Heart right ventricle (tissue), 16 donors: ENCODE measurements at regions not wholly inside any gene's neighbourhood (a gene's known extent, or its start where the extent isn't known, plus 50 kb on each side); places are given as distances from the start of the nearest gene placed in this dataset.

Experiments used
- ATAC-seq, 8 donors: fragments of 200-7000 bp; cut with Tn5 transposase; one replicate each; pipeline ENCODE4 v1.9.1; 2020; ENCODE audit warnings: mild to moderate bottlenecking in 8 of 8, moderate library complexity in 8 of 8, moderate number of reproducible peaks in 1 of 8
- DNase-seq, 2 donors: peaks; one replicate each; pipeline ENCODE4 v3.0.0-alpha.2; 2020
- H3K27ac ChIP-seq, 10 donors: fragments of 200-600 bp; sonication (generic) in 2 of 10; one replicate each; pipeline versions ENCODE4 v1.5.0 to v1.8.0; 2020 to 2022; ENCODE audit warnings: mild to moderate bottlenecking in 3 of 10
- H3K27me3 ChIP-seq, 7 donors: fragments of 200-600 bp; one replicate each; pipeline ENCODE4 v1.8.0; 2021 to 2022; ENCODE audit warnings: mild to moderate bottlenecking in 2 of 7
- H3K36me3 ChIP-seq, 9 donors: fragments of 200-600 bp; sonication (generic) in 1 of 9; one replicate each; pipeline versions ENCODE4 v1.5.0 to v1.8.0; 2020 to 2022; ENCODE audit warnings: mild to moderate bottlenecking in 2 of 9
- H3K4me1 ChIP-seq, 9 donors: fragments of 200-600 bp; sonication (generic) in 1 of 9; one replicate each; pipeline versions ENCODE4 v1.5.0 to v1.8.0; 2020 to 2022; ENCODE audit warnings: mild to moderate bottlenecking in 4 of 9
- H3K4me3 ChIP-seq, 10 donors: fragments of 200-600 bp; sonication (generic) in 2 of 10; one replicate each; pipeline versions ENCODE4 v1.5.0 to v1.8.0; 2020 to 2022; ENCODE audit warnings: mild to moderate bottlenecking in 7 of 10, moderate library complexity in 2 of 10
- H3K9me3 ChIP-seq, 11 donors: fragments of 200-600 bp in 10 of 11; sonication (generic) in 2 of 11; one replicate each; pipeline versions ENCODE4 v1.5.0 to v1.8.0; 2013 to 2022; ENCODE audit warnings: mild to moderate bottlenecking in 2 of 11, control low read depth in 1 of 11, moderate library complexity in 1 of 11
- WGBS, 2 donors: extraction: QIAGEN DNeasy Blood & Tissue Kit; methylation state at CpG; one replicate each; pipeline ENCODE4 v1.1.7; 2013; ENCODE audit warnings: inconsistent platforms in 1 of 2; 5-methylcytosine and 5-hydroxymethylcytosine counted together
- intact Hi-C, 10 donors: fragments of 100-400 bp; cut with DNase I; formaldehyde crosslinking; loops; one replicate each; pipeline versions ENCODE4 v1.11.1 to v1.14.2; 2022
- TF ChIP-seq, protein P1 (sequence below), 9 donors: fragments of 200-600 bp; sonication (generic) in 2 of 9; IDR thresholded peaks; one replicate each; pipeline versions ENCODE4 v1.5.0 to v1.8.0; 2021 to 2022; ENCODE audit warnings: antibody characterized with exemption in 9 of 9, mild to moderate bottlenecking in 5 of 9, moderate library complexity in 1 of 9
- donor health status: Arrhythmogenic right ventricular cardiomyopathy.
- donor health status: ischemic (EF 13 %, LVEDD 7.1; RV severe dilation, severe dysfunction).
- donor health status: healthy with polysubstance abuse.
- donor health status: DM: no; HTN: yes; CAD: no.
- donor health status: DM: no; HTN: no; CAD: no.
- donor health status: ischemic (EF 25% LVEDD 6.9; RV normal size, moderate dysfunction).
- donor health status: ischemic (EF 25% LVEDD 5.7; RV mildly dilated, moderate dysfunction).
- donor health status: healthy.
- donor health status: DM: yes; HTN: yes; CAD: no.
- donor health status: Ischemic cardiomyopathy.
- donor health status: ischemic (EF 35%, LVEDD 5.7; RV mildly dilated, moderate dysfunction).
- donor health status: nonischemic (EF 11% LVEDD 7.7; RV severe dilation, severe dysfunction).
- donor health status: DM: yes; HTN: yes; CAD: no.
- donor health status: PGD.
- donor health status: ischemic (EF 29% LVEDD 5.4; RV normal size, mild dysfunction).
- donor health status: nonischemic (EF 23%, LVEDD 6.1; RV moderate dilation, normal function).

DNA sequence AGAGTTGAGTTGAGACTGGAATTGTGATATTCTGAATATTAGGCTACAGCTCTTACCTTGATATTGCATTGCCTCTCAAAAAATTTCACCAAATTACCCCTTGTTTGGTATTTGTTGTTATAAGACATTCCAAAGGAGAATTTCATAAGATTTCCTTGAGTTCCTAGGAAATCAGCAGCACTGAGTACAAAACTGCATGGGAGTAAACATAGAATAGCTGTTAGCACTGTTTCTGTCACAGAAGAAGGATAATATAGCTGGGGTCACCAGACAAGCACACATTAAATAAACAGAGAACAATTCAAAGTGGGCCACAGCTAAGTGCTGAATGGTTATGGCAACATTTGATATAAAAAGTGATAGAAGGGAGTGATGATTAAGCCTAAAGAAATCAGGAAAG is 724.3 kb downstream of the PRELID2 start:
- Histone ChIP-seq H3K9me3 (no peaks in the 10 kb centered on the region), H3K27ac (no peak overlapping the region), H3K4me1 (no peaks in the 10 kb centered on the region), H3K27me3 (no peaks in the 10 kb centered on the region), H3K4me3 (no peak overlapping the region), H3K36me3 (no peaks in the 10 kb centered on the region)
- ATAC-seq, result no peak
- TF ChIP-seq, protein P1, sequence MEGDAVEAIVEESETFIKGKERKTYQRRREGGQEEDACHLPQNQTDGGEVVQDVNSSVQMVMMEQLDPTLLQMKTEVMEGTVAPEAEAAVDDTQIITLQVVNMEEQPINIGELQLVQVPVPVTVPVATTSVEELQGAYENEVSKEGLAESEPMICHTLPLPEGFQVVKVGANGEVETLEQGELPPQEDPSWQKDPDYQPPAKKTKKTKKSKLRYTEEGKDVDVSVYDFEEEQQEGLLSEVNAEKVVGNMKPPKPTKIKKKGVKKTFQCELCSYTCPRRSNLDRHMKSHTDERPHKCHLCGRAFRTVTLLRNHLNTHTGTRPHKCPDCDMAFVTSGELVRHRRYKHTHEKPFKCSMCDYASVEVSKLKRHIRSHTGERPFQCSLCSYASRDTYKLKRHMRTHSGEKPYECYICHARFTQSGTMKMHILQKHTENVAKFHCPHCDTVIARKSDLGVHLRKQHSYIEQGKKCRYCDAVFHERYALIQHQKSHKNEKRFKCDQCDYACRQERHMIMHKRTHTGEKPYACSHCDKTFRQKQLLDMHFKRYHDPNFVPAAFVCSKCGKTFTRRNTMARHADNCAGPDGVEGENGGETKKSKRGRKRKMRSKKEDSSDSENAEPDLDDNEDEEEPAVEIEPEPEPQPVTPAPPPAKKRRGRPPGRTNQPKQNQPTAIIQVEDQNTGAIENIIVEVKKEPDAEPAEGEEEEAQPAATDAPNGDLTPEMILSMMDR (IDR thresholded peaks at IDR 0.05), result no peak
- no peak for DNase-seq
- intact Hi-C loops, result no loop called here

GRCh38 chr5:145110181-145110580 is 725.0 kb downstream of the PRELID2 start:
- no peaks in the 10 kb centered on the region for H3K4me1 ChIP-seq
- TF ChIP-seq, protein P1 (IDR thresholded peaks at IDR 0.05), result no peak
- no peak overlapping the region for H3K4me3 ChIP-seq
- DNase-seq (no peak), ATAC-seq (no peak)
- H3K9me3 ChIP-seq, result no peaks in the 10 kb centered on the region
- intact Hi-C loops, result no loop called here
- H3K36me3 ChIP-seq, result no peaks in the 10 kb centered on the region
- 87 to 89% methylated on average over 5 of the region's 5 CpGs for WGBS, 2 donors
- H3K27ac ChIP-seq, result no peak overlapping the region
- no peaks in the 10 kb centered on the region for H3K27me3 ChIP-seq

GRCh38 chr5:145105384-145105783 is 729.8 kb downstream of the PRELID2 start:
- no peaks in the 10 kb centered on the region for H3K9me3 ChIP-seq
- no peak for ATAC-seq
- H3K27me3 ChIP-seq, result no peaks in the 10 kb centered on the region
- TF ChIP-seq, protein P1 (IDR thresholded peaks at IDR 0.05), result no peak
- 93 to 94% methylated on average over 3 of the region's 3 CpGs for WGBS, 2 donors
- H3K4me1 ChIP-seq, result no peaks in the 10 kb centered on the region
- no peak for DNase-seq
- no peak overlapping the region for H3K4me3 ChIP-seq
- H3K27ac ChIP-seq, result no peak overlapping the region
- intact Hi-C loops, result no loop called here
- H3K36me3 ChIP-seq, result no peaks in the 10 kb centered on the region

DNA sequence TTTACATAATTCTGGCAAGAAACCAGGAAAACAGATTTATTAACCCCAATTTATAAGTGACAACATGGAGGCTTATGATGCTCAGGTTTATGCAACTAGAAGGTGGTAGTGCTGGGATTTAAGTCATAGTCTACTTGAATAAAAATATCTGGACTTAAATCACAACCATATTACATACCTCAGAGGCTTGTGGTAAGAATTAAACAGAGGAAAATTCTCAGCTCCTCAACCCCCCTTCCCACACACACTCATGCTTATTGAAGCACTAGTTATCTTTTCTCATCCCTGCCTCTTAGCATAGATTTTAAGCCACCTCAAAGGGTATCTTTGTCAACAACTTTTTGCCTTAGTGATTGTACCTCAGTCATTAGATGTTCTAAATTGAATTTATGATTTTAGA is 731.0 kb downstream of the PRELID2 start:
- H3K9me3 ChIP-seq, result no peaks in the 10 kb centered on the region
- intact Hi-C loops, result no loop called here
- no peak for DNase-seq
- H3K4me3 ChIP-seq, result no peak overlapping the region
- H3K36me3 ChIP-seq, result no peaks in the 10 kb centered on the region
- no peaks in the 10 kb centered on the region for H3K4me1 ChIP-seq
- ATAC-seq, result no peak
- TF ChIP-seq, protein P1 (IDR thresholded peaks at IDR 0.05), result no peak
- H3K27me3 ChIP-seq, result no peaks in the 10 kb centered on the region
- no peak overlapping the region for H3K27ac ChIP-seq

- intact Hi-C loops, result no loop called here
- no peak for ATAC-seq
- WGBS, 2 donors, result 87 to 90% methylated on average over 3 of the region's 3 CpGs
Observed at GRCh38 chr5:145101246-145101645, 733.9 kb downstream of the PRELID2 start.

More at GRCh38 chr5:145101246-145101645, 733.9 kb downstream of the PRELID2 start:
- Histone ChIP-seq H3K27me3 (no peaks in the 10 kb centered on the region), H3K9me3 (peaks cover 0 to 4% (median 0%) of the 10 kb centered on the region in 11 donors), H3K4me3 (no peak overlapping the region), H3K36me3 (no peaks in the 10 kb centered on the region), H3K27ac (no peak overlapping the region), H3K4me1 (no peaks in the 10 kb centered on the region)
- no peak for DNase-seq
- TF ChIP-seq, protein P1 (IDR thresholded peaks at IDR 0.05), result peak in 1 of 9 donors; percentile 14
